MG63 (cell line): ENCODE measurements at regions not wholly inside any gene's neighbourhood (a gene's known extent, or its start where the extent isn't known, plus 50 kb on each side); places are given as distances from the start of the nearest gene placed in this dataset.
"Not testable (repeated sequence)": the region's sequence is repeated elsewhere in the genome, so short reads cannot be mapped to it uniquely, and the experiment has no call there.

Experiments used
- DNase-seq: peaks from one replicate; pipeline ENCODE4 v3.0.0-alpha.2; 2020
- H3K27me3 ChIP-seq: fragments of 250-450 bp; sonication (Bioruptor Pico); 2 replicates; pipeline ENCODE4 v1.5.1; 2020; ENCODE audit warnings: mild to moderate bottlenecking, moderate library complexity
- H3K36me3 ChIP-seq: fragments of 250-450 bp; sonication (Bioruptor Pico); 2 replicates; pipeline ENCODE4 v1.5.1; 2020; ENCODE audit warnings: mild to moderate bottlenecking, moderate library complexity
- H3K4me3 ChIP-seq: fragments of 250-450 bp; sonication (Bioruptor Pico); 2 replicates; pipeline ENCODE4 v1.5.1; 2020; ENCODE audit warnings: mild to moderate bottlenecking, moderate library complexity
- H3K9me3 ChIP-seq: fragments of 250-450 bp; sonication (Bioruptor Pico); 2 replicates; pipeline ENCODE4 v1.5.1; 2020; ENCODE audit warnings: mild to moderate bottlenecking, moderate library complexity

- H3K36me3 ChIP-seq, H3K4me3 ChIP-seq, DNase-seq, H3K27me3 ChIP-seq, H3K9me3 ChIP-seq: not testable (repeated sequence)
These were observed 87.8 kb upstream of the AKAP13 start for GRCh38 chr15:85292583-85292982.

- Histone ChIP-seq H3K36me3 (no peaks in the 10 kb centered on the region), H3K4me3 (no peak overlapping the region), H3K9me3 (no peaks in the 10 kb centered on the region), H3K27me3 (no peaks in the 10 kb centered on the region)
- peak; percentile 57 for DNase-seq
These were observed 83.6 kb upstream of the AKAP13 start for GRCh38 chr15:85296615-85297402.

- no peak for DNase-seq
- Histone ChIP-seq H3K9me3 (no peaks in the 10 kb centered on the region), H3K4me3 (no peak overlapping the region), H3K27me3 (no peaks in the 10 kb centered on the region), H3K36me3 (no peaks in the 10 kb centered on the region)
These were observed 82.9 kb upstream of the AKAP13 start for GRCh38 chr15:85297537-85297936.

- no peak for DNase-seq
- no peaks in the 10 kb centered on the region for H3K27me3 ChIP-seq
- H3K9me3 ChIP-seq: no peaks in the 10 kb centered on the region
- H3K4me3 ChIP-seq: no peak overlapping the region
- H3K36me3 ChIP-seq: no peaks in the 10 kb centered on the region
These were observed 82.0 kb upstream of the AKAP13 start for GRCh38 chr15:85298366-85298765.

GRCh38 chr15:85298941-85299340 lies 81.5 kb upstream of the AKAP13 start:
- H3K36me3 ChIP-seq: no peaks in the 10 kb centered on the region
- H3K4me3 ChIP-seq: no peak overlapping the region
- DNase-seq: no peak
- no peaks in the 10 kb centered on the region for H3K9me3 ChIP-seq
- no peaks in the 10 kb centered on the region for H3K27me3 ChIP-seq

GRCh38 chr15:85302271-85302670 lies 78.1 kb upstream of the AKAP13 start:
- H3K4me3 ChIP-seq: no peak overlapping the region
- no peak for DNase-seq
- no peaks in the 10 kb centered on the region for H3K9me3 ChIP-seq
- no peaks in the 10 kb centered on the region for H3K36me3 ChIP-seq
- H3K27me3 ChIP-seq: no peaks in the 10 kb centered on the region

- no peak overlapping the region for H3K4me3 ChIP-seq
- DNase-seq: no peak
- H3K9me3 ChIP-seq: no peaks in the 10 kb centered on the region
- no peaks in the 10 kb centered on the region for H3K36me3 ChIP-seq
- no peaks in the 10 kb centered on the region for H3K27me3 ChIP-seq
These were observed 75.4 kb upstream of the AKAP13 start for GRCh38 chr15:85305050-85305449.

GRCh38 chr15:85306946-85307686 lies 73.3 kb upstream of the AKAP13 start:
- Histone ChIP-seq H3K9me3 (no peaks in the 10 kb centered on the region), H3K27me3 (no peaks in the 10 kb centered on the region), H3K4me3 (no peak overlapping the region), H3K36me3 (no peaks in the 10 kb centered on the region)
- no peak for DNase-seq

GRCh38 chr15:85307687-85308045 lies 72.7 kb upstream of the AKAP13 start:
- H3K36me3 ChIP-seq: no peaks in the 10 kb centered on the region
- DNase-seq: no peak
- H3K9me3 ChIP-seq: no peaks in the 10 kb centered on the region
- H3K27me3 ChIP-seq: no peaks in the 10 kb centered on the region
- no peak overlapping the region for H3K4me3 ChIP-seq

- Histone ChIP-seq H3K36me3 (no peaks in the 10 kb centered on the region), H3K4me3 (no peak overlapping the region), H3K27me3 (no peaks in the 10 kb centered on the region), H3K9me3 (no peaks in the 10 kb centered on the region)
- no peak for DNase-seq
These were observed 68.8 kb upstream of the AKAP13 start for GRCh38 chr15:85311647-85312046.

- H3K9me3 ChIP-seq: no peaks in the 10 kb centered on the region
- no peak for DNase-seq
- no peaks in the 10 kb centered on the region for H3K36me3 ChIP-seq
- no peaks in the 10 kb centered on the region for H3K27me3 ChIP-seq
- no peak overlapping the region for H3K4me3 ChIP-seq
These were observed 67.9 kb upstream of the AKAP13 start for GRCh38 chr15:85312486-85312885.

- no peak overlapping the region for H3K4me3 ChIP-seq
- peak; percentile 32 for DNase-seq
- H3K9me3 ChIP-seq: no peaks in the 10 kb centered on the region
- H3K27me3 ChIP-seq: no peaks in the 10 kb centered on the region
- H3K36me3 ChIP-seq: no peaks in the 10 kb centered on the region
These were observed 67.5 kb upstream of the AKAP13 start for GRCh38 chr15:85312929-85313331.

- H3K9me3 ChIP-seq: no peaks in the 10 kb centered on the region
- DNase-seq: no peak
- no peak overlapping the region for H3K4me3 ChIP-seq
- no peaks in the 10 kb centered on the region for H3K27me3 ChIP-seq
- no peaks in the 10 kb centered on the region for H3K36me3 ChIP-seq
These were observed 67.1 kb upstream of the AKAP13 start for GRCh38 chr15:85313339-85313738.

GRCh38 chr15:85314146-85314545 lies 66.3 kb upstream of the AKAP13 start:
- DNase-seq: no peak
- H3K9me3 ChIP-seq: no peaks in the 10 kb centered on the region
- H3K4me3 ChIP-seq: no peak overlapping the region
- H3K36me3 ChIP-seq: no peaks in the 10 kb centered on the region
- no peaks in the 10 kb centered on the region for H3K27me3 ChIP-seq

GRCh38 chr15:85314633-85315032 lies 65.8 kb upstream of the AKAP13 start:
- Histone ChIP-seq H3K4me3 (no peak overlapping the region), H3K9me3 (no peaks in the 10 kb centered on the region), H3K36me3 (no peaks in the 10 kb centered on the region), H3K27me3 (no peaks in the 10 kb centered on the region)
- no peak for DNase-seq

GRCh38 chr15:85316244-85316934 lies 64.0 kb upstream of the AKAP13 start:
- H3K36me3 ChIP-seq: no peaks in the 10 kb centered on the region
- H3K9me3 ChIP-seq: no peaks in the 10 kb centered on the region
- H3K4me3 ChIP-seq: no peak overlapping the region
- peak; percentile 24 for DNase-seq
- no peaks in the 10 kb centered on the region for H3K27me3 ChIP-seq

GRCh38 chr15:85318048-85318731 lies 62.2 kb upstream of the AKAP13 start:
- Histone ChIP-seq H3K4me3 (no peak overlapping the region), H3K9me3 (no peaks in the 10 kb centered on the region), H3K27me3 (no peaks in the 10 kb centered on the region), H3K36me3 (no peaks in the 10 kb centered on the region)
- peak; percentile 78 for DNase-seq
